H4 (cell line): ENCODE measurements at regions not wholly inside any gene's neighbourhood (a gene's known extent, or its start where the extent isn't known, plus 50 kb on each side); places are given as distances from the start of the nearest gene placed in this dataset.
"Not testable (repeated sequence)": the region's sequence is repeated elsewhere in the genome, so short reads cannot be mapped to it uniquely, and the experiment has no call there.

Source experiments
- DNase-seq: peaks from one replicate; pipeline ENCODE4 v3.0.0-alpha.2; 2015; ENCODE audit warnings: low spot score

DNA sequence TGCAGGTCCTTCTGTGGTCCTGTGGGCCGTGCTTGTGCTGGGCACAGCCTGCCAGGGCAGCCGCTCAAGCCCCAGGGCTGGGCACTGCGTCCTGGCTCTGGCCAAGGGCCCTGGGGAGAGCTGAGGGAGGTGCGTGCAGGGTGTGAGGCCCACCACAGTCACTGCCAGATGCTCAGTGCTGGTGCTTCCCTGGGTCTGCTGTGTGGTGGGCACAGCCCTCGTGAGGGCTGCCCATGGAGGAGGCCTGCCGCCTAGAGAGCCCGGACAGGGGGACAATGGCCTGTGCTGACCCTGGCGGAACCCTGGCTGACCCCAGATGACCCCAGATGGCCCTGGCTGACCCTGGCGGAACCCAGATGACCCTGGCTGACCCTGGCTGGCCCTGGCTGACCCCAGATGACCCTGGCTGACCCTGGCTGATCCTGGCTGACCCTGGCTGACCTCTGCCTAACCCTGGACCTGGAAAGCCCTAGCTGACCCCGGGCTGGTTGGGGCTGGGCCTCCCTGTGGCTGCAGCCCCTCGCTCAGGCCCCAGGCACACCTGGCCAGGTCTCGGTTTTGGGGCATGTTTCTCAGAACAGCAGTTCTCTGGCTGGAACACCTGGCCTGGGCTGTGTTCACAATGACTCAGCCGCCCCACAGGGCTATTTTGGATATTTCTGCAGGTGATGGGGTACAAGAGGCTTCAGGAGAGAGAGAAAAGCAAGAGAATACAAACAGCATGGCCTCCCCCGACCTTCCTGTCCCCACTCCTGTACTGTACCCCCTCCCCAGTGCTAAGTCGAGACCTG is 55.4 kb downstream of the TMEM121 start:
- no peak for DNase-seq

DNA sequence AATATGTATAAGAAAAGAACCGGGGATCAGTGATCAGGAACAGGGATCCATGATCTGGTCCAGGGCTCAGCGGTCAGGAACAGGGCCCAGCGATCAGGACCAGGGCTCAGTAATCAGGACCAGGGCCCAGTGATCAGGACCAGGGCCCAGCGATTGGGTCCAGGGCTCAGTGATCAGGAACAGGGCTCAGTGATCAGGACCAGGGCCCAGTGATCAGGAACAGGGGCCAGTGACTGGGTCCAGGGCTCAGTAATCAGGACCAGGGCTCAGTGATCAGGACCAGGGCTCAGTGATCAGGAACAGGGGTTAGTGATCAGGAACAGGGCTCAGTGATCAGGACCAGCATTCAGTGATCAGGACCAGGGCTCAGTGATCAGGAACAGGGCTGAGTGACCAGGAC is 56.3 kb downstream of the TMEM121 start:
- no peak for DNase-seq

DNA sequence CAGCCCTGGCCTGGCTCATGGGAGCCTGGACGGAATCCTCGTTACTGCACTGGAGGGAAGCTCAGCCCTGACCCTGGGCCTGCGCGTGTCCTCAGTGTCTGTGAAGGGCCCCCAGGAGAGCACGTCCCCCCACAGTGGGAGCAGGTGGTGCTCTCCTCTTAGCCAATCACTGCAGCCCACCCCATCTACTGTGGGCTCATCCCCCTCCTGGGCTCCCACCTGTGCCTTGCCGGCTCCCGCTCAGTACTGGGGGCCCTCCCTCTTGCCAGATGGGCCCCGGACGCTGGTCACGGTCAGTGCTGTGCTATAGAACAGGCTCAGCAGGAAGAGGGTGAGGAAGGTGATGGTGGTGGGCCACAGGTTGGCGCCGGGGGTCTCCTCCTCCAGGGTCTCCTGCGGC is 57.5 kb downstream of the TMEM121 start:
- DNase-seq, result not testable (repeated sequence)

DNA sequence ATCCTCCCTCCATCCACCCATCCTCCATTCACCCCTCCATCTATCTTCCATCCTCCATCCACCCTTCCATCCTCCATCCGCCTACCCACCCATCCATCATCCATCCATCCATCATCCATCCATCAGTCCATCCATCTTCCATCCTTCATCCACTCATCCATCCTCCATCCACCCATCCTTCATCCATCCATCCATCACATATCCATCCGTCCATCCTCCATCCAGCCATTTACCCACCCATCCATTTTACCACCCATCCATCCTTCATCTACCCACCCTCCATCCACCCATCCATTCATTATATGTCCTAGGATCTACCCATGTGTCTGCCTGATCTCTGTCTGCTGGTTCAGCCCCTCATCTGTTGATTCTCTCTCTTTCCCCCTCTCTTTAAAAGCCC is 58.9 kb downstream of the TMEM121 start:
- not testable (repeated sequence) for DNase-seq

DNA sequence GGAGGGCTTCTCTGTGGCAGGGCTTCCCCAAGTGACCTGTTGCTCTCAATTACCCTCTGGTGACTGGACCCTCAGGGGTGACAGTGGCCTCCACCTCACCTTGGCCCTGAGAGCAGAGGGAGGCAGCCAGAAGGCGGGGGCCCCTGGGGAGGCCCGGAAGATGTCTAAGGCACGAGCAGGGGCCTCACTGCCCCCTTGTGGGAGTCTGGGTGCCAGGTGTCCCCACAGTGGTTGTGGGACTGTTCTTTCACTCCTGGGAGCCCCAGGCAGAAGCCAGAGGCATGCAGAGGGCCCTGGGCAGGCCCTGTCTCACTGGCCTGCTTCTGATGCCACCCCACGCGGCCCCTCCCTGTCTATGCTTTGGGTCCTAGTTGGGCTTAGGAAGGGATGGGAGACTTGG is 59.3 kb downstream of the TMEM121 start:
- DNase-seq, result not testable (repeated sequence)

DNA sequence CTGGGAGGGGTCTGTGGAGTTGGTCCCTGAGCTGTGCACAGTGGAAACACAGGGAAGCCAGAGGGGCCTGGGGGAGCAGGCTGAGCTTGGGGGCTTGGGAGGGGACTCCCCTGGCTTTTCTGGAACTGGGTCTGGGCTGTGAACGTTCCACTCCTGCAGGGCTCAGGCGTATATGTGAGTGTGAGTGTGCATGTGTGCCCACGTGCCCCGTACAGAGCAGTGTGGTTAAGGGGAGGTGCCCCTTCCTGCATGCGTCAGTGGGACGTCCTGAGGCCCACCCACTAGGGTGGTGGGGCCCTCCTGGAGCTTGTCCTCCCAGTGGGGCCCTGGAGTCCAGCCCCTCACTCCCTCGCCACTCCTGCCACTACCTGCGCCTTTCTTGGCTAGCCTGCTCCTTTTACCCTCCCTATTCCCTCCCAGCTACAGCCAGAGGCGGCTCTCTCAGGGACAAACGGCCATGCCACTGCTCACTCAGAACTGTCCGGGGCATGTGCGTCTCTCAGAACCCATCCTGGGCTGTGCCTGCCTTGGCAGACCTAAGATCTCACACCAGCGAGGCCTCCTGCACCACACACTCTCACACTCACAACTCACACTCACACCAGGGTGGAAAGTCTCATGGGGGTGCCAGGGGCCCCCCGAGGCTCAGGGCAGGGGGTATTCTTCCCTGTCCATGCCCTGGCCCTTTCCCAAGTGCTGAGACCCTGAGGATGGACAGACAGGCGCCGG is 59.9 kb downstream of the TMEM121 start:
- DNase-seq, result not testable (repeated sequence)

DNA sequence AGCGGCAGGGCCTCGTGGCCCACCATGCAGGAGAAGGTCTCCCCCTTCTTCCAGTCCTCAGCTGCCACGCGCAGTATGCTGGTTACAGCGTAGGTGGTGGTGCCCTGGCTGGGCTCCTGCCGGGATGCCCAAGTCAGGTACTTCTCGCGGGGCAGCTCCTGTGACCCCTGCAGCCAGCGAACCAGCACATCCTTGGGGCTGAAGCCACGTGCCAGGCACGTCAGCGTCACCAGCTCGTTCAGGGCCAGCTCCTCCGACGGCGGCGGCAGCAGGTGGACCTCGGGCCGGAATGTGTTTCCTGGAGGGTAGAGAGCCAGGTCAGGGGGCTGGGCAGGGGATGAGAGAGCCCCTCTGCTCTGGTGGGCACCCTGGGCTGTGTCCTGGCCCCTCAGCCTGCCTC is 60.7 kb downstream of the TMEM121 start:
- not testable (repeated sequence) for DNase-seq

DNA sequence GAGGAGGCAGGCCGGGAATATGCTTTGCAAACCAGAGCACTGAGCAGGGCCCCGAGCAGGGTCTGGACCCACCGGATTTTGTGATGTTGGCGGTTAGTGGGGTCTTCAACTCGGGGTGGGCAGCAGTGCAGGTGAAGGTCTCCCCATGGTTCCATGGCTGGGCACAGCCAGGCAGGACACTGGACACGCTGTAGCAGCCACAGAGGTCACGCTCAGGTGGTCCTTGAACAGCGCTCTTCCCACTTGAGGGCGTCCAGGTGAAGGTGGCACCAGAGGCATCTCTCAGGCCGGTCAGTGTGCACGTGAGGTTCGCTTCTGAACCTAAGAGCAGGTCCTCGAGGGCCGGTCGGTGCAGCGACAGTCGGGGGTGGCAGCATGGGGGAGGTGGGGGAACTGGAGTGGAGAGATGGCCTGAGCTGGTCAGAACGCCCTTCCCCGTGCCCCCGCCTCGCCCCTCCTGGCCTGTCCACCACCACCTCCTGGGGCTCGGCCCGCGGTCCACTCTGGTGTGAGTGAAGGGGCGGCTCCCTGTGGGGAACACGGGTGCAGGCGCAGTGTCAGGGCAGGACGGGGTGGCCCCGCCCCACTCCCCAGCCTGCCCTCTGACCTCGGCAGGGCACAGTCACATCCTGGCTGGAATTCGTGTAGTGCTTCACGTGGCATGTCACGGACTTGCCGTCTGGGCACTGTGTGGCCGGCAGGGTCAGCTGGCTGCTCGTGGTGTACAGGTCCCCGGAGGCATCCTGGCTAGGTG is 61.3 kb downstream of the TMEM121 start:
- not testable (repeated sequence) for DNase-seq

DNA sequence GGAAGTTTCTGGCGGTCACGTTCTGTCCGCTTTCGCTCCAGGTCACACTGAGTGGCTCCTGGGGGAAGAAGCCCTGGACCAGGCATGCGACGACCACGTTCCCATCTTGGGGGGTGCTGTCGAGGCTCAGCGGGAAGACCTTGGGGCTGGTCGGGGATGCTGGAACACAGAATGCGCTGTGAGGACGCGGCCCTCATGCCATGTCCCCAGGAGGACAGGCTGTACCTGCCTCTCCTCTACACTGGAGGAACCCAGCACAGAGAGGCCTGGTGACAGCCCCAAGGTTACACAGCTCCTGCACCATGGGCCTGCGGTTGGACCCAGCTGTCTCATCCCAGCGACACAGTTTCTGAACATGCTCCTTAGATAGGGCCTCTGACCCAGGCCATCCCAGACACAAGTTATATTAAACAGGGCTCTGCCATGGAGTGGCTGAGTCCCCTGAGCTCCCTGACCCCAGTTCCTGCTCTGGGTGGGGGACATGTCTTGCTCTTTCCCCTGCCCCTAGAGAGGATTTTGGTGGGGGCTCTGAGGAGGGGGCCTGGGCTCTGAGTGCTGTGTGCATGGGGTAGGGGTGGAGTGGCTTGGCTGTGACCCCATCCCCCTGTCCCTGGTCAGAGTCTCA is 62.0 kb downstream of the TMEM121 start:
- no peak for DNase-seq

DNA sequence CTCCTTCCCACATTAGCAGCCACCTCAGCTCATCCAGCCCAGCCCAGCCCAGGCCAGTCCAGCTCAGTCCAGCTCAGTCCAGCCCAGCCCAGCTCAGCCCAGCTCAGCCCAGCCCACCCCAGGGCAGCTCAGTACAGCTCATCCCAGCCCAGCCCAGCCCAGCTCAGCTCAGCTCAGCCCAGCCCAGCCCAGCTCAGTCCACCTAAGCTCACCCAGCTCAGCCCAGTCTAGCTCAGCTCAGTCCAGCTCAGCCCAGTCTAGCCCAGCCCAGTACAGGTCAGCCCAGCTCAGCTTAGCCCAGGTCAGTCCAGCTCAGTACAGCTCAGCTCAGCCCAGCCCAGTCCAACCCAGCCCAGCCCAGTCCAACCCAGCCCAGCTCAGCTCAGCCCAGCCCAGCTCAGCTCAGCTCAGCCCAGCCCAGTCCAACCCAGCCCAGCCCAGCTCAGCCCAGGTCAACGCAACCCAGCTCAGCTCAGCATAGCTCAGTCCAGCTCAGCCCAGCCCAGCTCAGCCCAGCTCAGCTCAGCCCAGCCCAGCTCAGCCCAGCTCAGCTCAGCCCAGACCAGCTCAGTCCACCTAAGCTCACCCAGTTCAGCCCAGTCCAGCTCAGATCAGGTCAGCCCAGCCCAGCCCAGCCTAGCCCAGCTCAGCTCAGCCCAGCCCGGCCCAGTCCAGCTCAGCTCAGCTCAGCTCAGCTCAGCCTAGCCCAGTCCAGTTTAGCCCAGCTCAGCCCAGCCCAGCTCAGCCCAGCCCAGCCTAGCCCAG is 63.0 kb downstream of the TMEM121 start:
- DNase-seq, result no peak

DNA sequence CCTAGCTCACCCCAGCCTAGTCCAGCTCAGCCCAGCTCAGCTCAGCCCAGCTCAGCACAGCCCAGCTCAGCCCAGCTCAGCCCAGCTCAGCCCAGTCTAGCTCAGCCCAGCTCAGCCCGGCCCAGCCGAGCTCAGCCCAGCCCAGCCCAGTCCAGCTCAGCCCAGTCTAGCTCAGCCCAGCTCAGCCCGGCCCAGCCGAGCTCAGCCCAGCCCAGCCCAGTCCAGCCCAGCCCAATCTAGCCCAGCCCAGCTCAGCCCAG is 63.5 kb downstream of the TMEM121 start:
- not testable (repeated sequence) for DNase-seq

DNA sequence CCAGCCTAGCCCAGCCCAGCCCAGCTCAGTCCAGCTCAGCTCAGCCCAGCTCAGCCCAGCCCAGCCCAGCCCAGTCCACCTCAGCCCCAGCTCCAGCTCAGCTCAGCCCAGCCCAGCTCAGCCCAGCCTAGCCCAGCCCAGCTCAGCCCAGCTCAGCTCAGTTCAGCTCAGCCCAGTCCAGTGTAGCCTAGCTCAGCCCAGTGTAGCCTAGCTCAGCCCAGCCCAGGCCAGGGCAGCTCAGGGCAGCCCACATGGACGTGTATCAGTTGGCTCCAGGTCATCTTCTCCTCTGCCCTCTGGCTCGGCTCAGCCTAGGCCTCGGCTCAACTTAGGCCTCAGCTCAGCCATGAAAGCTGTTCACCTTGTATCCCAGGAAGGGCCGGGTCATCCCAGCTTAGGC is 64.7 kb downstream of the TMEM121 start:
- DNase-seq, result no peak

DNA sequence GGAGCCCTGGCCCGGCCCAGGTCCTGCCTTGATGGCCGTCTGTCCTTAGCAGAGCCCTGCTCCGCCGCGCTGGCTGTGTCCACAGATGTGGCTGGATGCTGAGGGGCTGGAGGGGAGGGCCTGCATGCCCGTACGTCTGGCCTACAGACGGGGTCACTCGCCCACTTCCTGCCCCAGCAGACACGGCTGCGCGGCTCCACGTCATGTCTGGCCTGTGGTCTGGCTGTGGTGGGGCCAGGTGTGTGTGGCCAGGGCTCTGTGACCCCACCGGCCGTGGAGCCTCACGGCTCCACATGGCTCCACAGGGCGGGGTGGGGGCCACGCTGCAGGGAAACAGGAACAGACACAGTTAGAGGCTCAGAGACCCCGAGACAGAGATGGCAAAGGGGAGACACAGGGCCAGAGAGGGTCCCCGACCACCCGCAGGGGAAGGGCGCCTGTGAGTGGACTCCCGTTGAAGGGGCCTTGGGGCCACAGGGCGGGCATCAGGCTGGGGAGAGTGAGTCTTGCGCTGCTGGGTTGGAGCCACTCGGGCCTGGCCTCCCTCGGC is 65.5 kb downstream of the TMEM121 start:
- DNase-seq, result not testable (repeated sequence)

DNA sequence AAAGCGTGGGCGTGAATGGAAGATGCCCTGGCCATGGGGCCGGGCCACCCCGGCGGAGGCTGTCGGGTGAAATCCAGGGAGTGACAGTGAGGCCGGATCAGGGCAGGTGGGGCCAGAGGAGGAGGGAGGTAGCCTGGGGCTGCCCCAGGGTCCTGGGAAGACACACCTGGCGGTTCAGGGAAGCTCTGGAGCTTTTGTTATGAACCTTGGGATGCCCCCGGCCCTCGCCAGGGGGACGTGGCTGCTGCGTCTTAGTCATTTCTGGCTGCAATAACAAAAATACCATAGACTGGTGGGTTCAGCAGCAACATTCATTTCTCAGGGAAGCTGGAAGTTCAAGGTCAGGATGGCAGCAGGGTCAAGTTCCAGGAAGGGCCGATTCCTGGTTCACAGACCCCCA is 66.3 kb downstream of the TMEM121 start:
- DNase-seq, result not testable (repeated sequence)

DNA sequence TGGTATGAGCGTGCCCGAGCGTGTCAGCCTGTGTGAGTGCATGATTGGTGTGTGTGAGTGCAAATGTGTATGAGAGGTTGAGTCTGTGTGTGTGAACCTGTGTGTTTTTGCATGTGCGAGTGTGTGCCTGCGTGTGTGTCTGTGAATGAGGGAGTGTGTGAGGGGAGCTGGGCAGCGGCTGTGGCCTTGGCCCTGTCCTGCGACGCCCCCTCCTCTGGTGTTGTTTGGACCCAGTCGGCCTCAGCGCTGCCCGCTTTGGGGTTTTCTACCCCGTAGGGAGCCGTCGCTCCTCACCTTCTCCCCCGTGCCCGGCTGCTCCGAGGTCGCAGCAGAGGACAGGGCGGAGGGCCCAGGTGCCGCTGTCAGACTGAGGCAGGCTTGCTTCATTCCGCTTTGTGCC is 69.0 kb downstream of the TMEM121 start:
- not testable (repeated sequence) for DNase-seq

DNA sequence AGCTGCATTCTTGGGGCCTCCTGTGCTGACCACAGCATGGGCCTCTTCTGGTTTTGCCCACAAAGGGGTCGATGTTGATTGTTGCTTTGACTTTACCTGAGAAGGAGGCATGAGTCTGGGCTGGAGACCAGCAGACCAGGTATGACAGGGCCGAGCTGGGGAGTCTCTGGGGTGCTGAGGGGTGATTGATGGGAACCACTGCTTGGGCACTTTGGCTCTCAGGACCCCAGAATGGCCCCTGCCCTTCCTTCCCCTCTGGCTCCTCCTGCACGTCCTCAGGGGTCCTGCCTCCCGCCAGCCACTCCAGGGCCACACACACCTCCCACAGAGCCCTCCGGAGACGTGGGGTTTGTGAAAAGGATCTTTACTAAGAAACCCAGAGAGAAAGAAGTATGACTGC is 70.0 kb downstream of the TMEM121 start:
- DNase-seq, result not testable (repeated sequence)

DNA sequence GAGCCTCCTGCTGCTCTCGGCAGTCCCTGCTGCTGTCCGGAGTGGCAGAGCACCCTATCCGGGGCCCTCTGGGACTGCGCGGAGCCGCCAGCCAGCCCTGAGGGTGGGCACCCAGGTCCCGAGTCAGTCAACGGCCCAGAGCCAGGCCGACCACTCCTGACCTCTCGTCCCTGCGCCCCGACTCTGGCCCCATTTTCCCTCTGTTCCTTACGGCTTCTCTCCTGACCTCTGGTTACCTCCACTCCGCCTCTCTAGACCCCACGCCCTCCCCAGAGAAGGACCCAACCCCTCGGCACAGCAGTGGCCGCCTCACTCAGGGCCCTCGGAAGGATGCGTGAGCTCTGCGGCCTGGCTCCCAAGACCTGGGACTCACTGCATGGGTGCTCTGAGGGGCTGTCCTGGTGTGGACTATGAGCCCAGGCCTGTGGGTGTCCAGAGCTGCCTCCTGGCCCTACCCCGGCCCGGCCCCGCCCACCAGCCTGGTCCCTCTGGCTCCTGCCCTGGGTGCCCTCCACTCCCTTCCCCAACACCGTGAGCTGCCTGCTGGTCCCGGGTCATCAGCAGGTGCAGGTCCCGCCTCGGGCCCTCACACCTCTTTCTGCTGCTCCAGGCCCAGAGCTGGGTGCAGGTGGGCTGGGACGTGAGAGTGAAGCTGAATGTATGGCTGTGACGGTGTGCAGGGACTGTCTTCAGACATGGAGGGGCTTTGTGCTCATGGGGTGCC is 71.8 kb downstream of the TMEM121 start:
- not testable (repeated sequence) for DNase-seq

DNA sequence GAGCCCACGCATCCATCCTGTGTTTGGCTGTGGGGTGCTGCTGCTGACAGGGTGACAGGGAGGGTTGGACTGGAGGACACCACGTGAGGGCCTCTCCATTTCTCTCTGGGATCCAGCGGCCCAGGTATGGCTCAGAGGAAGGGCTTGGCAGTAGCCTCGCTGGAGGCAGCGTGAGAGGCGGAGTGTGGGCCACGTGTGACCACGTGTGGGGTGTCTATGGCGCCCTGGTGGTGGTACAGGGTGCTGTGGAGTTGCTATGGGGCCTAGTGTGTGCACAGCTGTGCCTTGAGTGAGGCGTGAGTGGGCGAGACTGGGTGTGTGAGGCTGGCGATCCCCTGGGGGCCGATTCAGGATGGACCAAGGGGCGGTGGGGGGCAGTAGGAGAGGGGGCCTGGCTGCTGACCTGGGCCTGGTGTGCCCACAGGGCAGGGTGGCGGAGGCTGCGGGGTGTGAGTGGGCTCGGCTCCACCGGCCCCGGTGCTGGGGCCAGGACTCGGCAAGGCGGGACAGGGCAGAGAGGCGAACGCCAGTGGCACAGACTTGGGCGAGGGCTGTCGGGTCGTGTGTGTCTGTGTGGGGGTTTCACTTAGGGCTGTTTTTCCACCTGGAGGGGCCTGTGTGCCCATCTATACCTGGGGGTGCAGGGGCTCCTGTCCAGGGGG is 72.7 kb downstream of the TMEM121 start:
- DNase-seq, result not testable (repeated sequence)

DNA sequence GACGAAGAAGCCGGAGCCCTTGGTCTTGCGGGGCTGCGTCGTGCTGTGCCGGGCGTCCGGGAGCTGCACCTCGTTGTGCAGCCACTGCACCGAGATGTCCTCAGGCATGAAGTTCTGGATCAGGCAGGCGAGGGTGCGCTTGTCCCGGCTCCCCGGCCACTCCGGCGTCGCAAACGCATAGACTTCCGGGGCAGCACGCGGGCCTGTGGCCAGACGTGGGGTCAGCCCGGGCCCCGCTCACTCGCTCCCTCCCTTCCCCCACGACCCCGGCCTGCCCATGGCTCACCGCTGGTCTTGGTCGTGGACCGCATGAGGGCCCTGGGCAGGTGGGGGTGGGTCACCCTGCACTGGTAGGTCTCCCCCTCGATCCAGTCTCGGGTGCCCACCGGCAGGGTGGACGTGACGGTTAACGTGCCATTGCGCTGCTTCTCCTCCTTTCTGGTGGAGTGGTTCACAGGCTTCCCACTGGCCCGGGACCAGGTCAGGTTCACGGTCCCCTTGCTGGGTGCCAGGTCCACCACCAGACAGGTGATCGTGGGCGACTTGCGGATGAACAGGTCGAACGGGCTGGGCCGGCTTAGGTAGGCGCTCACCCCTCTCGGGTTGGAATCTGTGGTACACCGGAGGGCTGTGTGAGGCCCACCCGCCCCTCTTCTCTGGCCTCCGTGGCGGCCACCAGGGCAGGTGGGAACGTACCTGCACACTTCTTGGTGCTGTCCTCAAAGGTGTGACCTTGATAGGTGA is 74.0 kb downstream of the TMEM121 start:
- not testable (repeated sequence) for DNase-seq
